Tibial nerve (tissue), 4 donors: ENCODE measurements at regions not wholly inside any gene's neighbourhood (a gene's known extent, or its start where the extent isn't known, plus 50 kb on each side); places are given as distances from the start of the nearest gene placed in this dataset.
A peak's percentile ranks its signal among the peaks of the same experiment; 100 is the strongest.

Experiments used
- DNase-seq, 2 donors: peaks; one replicate each; pipeline ENCODE4 v3.0.0-alpha.2; 2019; ENCODE audit warnings: low spot score in 2 of 2
- H3K27ac ChIP-seq, 4 donors: fragments of 200-600 bp; sonication (generic) in 3 of 4; one replicate each; pipeline ENCODE4 v1.5.1; 2017 to 2019; ENCODE audit warnings: mild to moderate bottlenecking in 1 of 4
- H3K27me3 ChIP-seq, 2 donors: fragments of 200-600 bp; sonication (generic) in 1 of 2; one replicate each; pipeline versions ENCODE4 v1.5.1 to v1.6.0; 2017 to 2019
- H3K36me3 ChIP-seq, 3 donors: fragments of 200-600 bp; sonication (generic); one replicate each; pipeline ENCODE4 v1.5.1; 2018 to 2019
- H3K4me1 ChIP-seq, 4 donors: fragments of 200-600 bp; sonication (generic) in 3 of 4; one replicate each; pipeline ENCODE4 v1.5.1; 2017 to 2019
- H3K4me3 ChIP-seq, 4 donors: fragments of 200-600 bp; sonication (generic) in 3 of 4; one replicate each; pipeline ENCODE4 v1.5.1; 2017 to 2019; ENCODE audit warnings: mild to moderate bottlenecking in 1 of 4, moderate library complexity in 1 of 4
- H3K9me3 ChIP-seq, 4 donors: fragments of 200-600 bp; sonication (generic) in 3 of 4; one replicate each; pipeline ENCODE4 v1.5.1; 2017 to 2019
- CTCF ChIP-seq, 5 experiments: fragments of 200-600 bp in 3 of 5; fragments of 450-650 bp in 2 of 5; sonication (generic) in 3 of 5; IDR thresholded peaks; one replicate each; pipeline ENCODE4 v1.5.1; 2016 to 2019; ENCODE audit warnings: antibody characterized with exemption in 5 of 5, mild to moderate bottlenecking in 3 of 5, moderate library complexity in 2 of 5
- EP300 ChIP-seq, 2 donors: sonication (generic); formaldehyde crosslinking; IDR thresholded peaks; one replicate each; pipeline ENCODE4 v1.6.1; 2017; ENCODE audit warnings: antibody characterized with exemption in 2 of 2, mild to moderate bottlenecking in 1 of 2
- POLR2A ChIP-seq, 2 donors: fragments of 450-650 bp; IDR thresholded peaks; one replicate each; pipeline ENCODE4 v1.6.1; 2017; ENCODE audit warnings: antibody characterized with exemption in 2 of 2, mild to moderate bottlenecking in 2 of 2, moderate library complexity in 2 of 2
- WGBS, 2 donors: methylation state at CpG; one replicate each; pipeline ENCODE4 v1.1.5; 2018; 5-methylcytosine and 5-hydroxymethylcytosine counted together

DNA sequence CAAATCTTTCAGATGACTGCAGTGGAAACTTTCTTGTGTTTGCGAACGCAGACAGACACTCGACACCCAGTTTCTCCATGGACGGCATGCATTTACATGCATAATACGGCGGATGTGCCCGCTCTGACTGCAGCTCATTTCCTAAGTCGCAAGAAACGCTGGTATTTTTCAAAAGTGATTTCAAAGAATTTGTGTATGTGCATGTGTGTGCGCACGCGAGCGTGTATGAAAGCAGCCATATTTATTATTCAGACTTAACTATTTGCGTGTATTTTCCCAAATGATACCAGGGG is 436.5 kb upstream of the MGMT start:
- no peak for DNase-seq
- peaks cover 0 to 12% (median 0%) of the 10 kb centered on the region in 4 donors for H3K4me1 ChIP-seq
- no peak overlapping the region for H3K27ac ChIP-seq
- no peaks in the 10 kb centered on the region for H3K9me3 ChIP-seq
- TF ChIP-seq EP300 (IDR thresholded peaks at IDR 0.05) = no peak
- TF ChIP-seq CTCF (IDR thresholded peaks at IDR 0.05) = no peak
- no peak for TF ChIP-seq POLR2A (IDR thresholded peaks at IDR 0.05)
- peak overlapping the region in 1 of 4 donors; percentile 5 for H3K4me3 ChIP-seq
- 81 to 85% methylated on average over 14 of the region's 14 CpGs for WGBS, 2 donors
- peaks cover 0 to 35% of the 10 kb centered on the region in 2 donors for H3K27me3 ChIP-seq
- H3K36me3 ChIP-seq = no peaks in the 10 kb centered on the region

- Histone ChIP-seq H3K4me3 (no peak overlapping the region), H3K36me3 (no peaks in the 10 kb centered on the region), H3K27ac (no peak overlapping the region), H3K27me3 (peaks cover 0 to 36% of the 10 kb centered on the region in 2 donors), H3K4me1 (peaks cover 0 to 12% (median 0%) of the 10 kb centered on the region in 4 donors), H3K9me3 (no peaks in the 10 kb centered on the region)
- no peak for TF ChIP-seq POLR2A (IDR thresholded peaks at IDR 0.05)
- TF ChIP-seq CTCF (IDR thresholded peaks at IDR 0.05) = peak; percentile 56 to 83 (median 77)
- peak in 1 of 2 donors; percentile 32 for TF ChIP-seq EP300 (IDR thresholded peaks at IDR 0.05)
- 41 to 43% methylated on average over 21 of the region's 21 CpGs for WGBS, 2 donors
- peak; percentile 37 to 68 for DNase-seq
Measured at GRCh38 chr10:129030996-129031843, 435.8 kb upstream of the MGMT start.

DNA sequence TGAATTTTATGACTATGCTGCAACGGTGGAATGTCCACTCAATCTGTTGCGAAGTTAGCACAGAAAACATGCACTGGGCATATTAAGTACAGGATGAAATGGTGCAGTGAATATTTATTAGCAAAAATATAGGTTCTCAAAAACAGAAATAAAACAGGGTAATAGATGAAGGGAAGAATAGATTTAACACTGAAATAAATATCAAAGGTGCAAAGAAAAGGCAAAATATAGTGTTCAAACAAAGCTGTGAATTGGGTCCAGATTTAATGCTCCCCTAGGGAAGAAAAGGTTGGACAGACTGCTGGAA is 435.2 kb upstream of the MGMT start:
- Histone ChIP-seq H3K9me3 (no peaks in the 10 kb centered on the region), H3K4me3 (no peak overlapping the region), H3K36me3 (no peaks in the 10 kb centered on the region), H3K27me3 (peaks cover 0 to 36% of the 10 kb centered on the region in 2 donors), H3K4me1 (peaks cover 0 to 12% (median 0%) of the 10 kb centered on the region in 4 donors), H3K27ac (no peak overlapping the region)
- no peak for DNase-seq
- TF ChIP-seq EP300 (IDR thresholded peaks at IDR 0.05) (no peak), CTCF (IDR thresholded peaks at IDR 0.05) (no peak), POLR2A (IDR thresholded peaks at IDR 0.05) (no peak)
- 9 to 11% methylated on average over 2 of the region's 2 CpGs for WGBS, 2 donors

GRCh38 chr10:129032372-129033313 is 434.4 kb upstream of the MGMT start:
- WGBS, 2 donors = 67 to 79% methylated on average over 28 of the region's 28 CpGs
- TF ChIP-seq EP300 (IDR thresholded peaks at IDR 0.05) = no peak
- TF ChIP-seq CTCF (IDR thresholded peaks at IDR 0.05) = no peak
- no peak for TF ChIP-seq POLR2A (IDR thresholded peaks at IDR 0.05)
- DNase-seq = no peak
- no peaks in the 10 kb centered on the region for H3K36me3 ChIP-seq
- H3K27me3 ChIP-seq = peaks cover 0 to 36% of the 10 kb centered on the region in 2 donors
- H3K4me3 ChIP-seq = no peak overlapping the region
- H3K27ac ChIP-seq = no peak overlapping the region
- peaks cover 0 to 12% (median 0%) of the 10 kb centered on the region in 4 donors for H3K4me1 ChIP-seq
- H3K9me3 ChIP-seq = no peaks in the 10 kb centered on the region

DNA sequence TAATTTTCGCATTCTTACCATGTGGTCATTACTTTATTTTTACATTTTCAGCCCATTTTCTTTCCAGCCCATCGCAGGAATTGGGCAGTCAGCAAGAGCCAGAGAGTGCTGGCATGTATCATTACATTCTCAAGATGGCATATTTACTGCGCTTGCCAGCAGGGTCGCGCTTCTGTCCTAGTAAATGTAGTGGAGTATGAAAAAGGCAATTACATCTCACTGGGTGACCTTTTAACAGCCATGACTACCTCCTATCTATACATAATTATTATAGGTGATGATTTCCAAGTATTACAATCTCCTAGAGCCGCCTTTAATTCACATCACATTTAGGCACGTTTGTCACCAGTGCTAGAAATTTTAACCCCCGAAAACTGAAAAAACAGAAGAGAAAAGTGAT is 433.7 kb upstream of the MGMT start:
- no peak for DNase-seq
- Histone ChIP-seq H3K27me3 (peaks cover 0 to 36% of the 10 kb centered on the region in 2 donors), H3K36me3 (no peaks in the 10 kb centered on the region), H3K4me1 (peaks cover 0 to 12% (median 0%) of the 10 kb centered on the region in 4 donors), H3K27ac (no peak overlapping the region), H3K9me3 (no peaks in the 10 kb centered on the region), H3K4me3 (no peak overlapping the region)
- WGBS, 2 donors = 69 to 80% methylated on average over 8 of the region's 8 CpGs
- TF ChIP-seq POLR2A (IDR thresholded peaks at IDR 0.05) (no peak), CTCF (IDR thresholded peaks at IDR 0.05) (no peak), EP300 (IDR thresholded peaks at IDR 0.05) (no peak)
